ENCODE measurements at regions not wholly inside any gene's neighbourhood (a gene's known extent, or its start where the extent isn't known, plus 50 kb on each side); places are given as distances from the start of the nearest gene placed in this dataset.
"Not testable (repeated sequence)": the region's sequence is repeated elsewhere in the genome, so short reads cannot be mapped to it uniquely, and the experiment has no call there.

DNA sequence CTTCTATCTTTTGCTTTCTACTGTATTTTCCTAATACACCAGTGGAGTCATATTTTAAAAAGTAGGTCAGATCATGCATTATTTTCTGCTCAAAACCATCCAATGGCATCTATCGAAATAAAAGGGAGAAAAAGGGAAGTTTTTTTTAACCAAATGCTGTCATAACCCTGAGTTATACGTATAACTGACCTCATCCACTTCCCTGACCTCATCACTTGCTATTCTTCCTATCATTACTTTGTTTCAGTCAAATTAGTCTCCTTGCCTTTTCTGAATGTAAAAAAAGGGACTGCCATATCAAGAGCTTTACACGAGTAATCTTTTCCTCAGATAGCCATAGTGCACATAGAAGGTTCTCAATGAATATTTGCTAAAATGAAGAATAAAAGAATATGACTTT, 1383.6 kb downstream of the ZPLD1 start:
- DNase-seq = no peak

DNA sequence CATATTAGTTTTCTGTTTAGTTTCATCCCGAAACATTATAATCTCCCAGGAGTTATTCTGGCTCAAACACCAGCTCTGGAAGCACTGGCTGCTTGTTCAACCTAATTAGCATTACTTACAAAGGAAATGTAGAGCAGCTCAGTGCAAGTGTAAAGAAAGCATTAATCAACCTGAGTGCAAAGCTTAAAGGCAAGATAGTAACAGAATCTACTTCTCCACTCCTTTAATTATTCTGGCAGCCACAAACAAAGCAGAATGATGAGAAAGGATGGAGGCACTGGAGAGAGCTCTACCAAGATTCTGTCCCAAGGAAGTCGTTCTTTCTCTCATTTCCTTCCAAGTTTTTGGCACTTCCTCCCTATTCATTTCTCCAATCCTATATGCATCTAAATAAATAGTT, 1384.0 kb downstream of the ZPLD1 start:
- DNase-seq = no peak

DNA sequence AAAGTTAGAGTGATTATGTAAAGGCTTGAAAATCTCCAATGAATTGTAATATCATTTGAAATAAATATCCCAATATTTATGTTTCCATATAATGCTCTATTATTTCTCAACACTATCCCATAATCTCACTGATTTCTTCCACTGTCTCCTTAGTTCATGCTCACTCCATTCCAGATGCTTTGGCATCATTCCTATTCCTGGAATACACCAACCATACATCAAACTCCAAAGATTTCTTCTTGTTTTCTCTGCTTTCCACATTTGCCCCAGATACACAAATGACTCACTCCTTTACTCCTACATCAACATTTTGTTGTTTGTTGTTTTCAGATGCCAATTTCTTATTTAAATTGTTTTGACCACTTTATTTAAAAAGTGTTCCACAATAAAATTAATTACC, 1390.8 kb downstream of the ZPLD1 start:
- no peak for DNase-seq

DNA sequence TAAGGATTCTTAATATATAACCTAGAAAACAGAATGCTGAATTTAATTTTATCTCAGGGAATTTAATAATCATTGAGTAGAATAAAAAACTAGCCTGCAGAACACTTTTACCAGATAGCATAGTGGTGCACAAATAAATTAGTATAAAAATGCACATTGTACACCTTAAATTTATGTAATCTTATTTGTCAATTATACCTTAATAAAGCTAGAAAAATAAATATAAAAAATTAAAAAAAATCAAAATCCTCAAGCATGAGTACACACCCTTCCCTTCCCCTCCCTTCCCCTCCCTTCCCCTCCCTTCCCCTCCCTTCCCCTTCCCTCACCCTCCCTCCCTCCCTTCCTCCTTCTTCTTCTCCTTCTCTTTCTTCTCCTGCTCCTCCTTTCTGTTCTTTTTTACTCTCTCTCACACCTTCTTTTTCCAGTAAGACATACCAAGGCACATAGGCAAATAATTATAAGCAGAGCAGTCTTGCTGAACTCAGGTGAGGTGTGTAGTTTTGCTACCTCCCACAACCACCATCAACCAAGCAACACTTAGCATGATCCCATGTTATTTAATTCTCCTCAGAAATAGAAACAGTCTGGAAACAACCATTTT, 1395.0 kb downstream of the ZPLD1 start:
- DNase-seq = no peak

DNA sequence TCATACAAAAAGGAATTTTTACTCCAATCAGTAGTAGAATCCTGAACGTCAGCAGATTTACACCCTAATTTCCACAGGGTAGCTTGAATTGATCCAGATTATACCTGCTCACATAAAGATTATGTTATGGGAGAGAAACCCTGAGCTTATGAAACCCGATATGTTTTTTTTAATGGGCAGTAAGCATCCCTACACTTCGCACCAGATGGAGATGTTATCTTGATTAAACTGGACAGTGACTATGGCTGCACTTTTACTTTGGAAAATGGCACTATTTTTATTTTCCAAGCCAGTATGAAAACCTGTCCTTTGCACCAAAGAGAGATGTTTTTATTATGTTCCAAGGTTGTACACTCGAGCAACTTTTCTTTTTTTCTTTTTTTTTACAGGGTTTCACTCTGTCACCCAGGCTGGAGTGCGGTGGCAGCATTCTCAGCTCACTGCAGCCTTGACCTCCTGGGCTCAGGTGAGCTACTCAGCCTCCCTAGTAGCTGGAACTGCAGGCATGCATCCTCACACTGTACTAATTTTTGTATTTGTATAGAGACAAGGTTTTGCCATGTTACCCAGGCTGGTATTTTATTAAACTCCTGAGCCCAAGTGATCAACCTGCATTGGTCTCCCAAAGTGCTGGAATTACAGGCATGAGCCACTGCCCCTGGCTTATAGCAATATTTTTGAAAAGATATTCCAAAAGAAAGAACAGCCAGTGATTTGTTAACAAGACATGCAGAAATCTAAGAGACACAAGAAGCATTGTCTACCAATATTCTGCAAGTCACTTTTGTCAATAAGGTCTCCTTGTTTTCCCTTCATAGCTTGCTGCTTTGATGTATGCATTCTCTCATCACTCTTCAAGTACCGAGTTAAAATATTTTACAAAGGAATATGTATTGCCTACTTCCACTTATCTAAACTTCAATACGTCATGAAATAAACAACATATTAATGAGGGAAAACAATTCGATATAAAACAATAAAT, 1412.6 kb downstream of the ZPLD1 start:
- DNase-seq = no peak

DNA sequence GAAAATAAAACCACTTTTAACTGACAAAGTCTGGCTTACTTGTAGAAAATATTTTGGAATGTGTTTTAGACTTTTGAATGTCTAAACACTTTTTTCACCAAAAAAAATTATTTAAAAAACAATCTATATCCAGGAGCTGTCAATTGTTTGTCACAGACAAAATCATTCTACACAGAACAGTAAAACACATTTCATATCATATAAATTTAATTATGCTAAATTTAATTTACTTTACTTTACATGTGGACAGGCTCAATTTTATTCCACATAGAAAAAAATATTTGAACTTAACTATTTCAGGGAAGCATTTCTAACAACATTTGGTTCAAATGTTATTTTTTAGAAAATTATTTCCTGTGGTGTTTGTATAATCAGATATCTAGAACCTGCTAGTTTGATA, 1417.0 kb downstream of the ZPLD1 start:
- no peak for DNase-seq

DNA sequence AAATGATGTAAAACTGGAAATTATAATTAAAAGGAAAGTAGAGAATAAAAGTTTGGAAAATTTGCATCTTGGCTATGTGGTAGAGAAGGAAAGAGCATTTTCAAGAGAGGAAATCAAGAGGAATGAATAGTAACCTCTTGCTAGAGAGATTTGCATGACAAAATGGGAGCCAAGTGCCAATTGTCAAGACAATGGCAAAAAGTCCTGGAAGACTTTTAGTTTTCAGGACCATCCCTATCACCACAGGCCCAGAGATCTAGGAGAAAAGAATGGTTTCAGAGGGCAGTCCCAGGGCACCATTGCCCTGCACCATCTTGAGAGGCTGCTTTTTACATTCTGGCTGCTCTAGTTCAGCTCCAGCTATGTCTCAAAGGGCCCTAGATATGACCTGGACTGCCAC, 1427.6 kb downstream of the ZPLD1 start:
- no peak for DNase-seq

DNA sequence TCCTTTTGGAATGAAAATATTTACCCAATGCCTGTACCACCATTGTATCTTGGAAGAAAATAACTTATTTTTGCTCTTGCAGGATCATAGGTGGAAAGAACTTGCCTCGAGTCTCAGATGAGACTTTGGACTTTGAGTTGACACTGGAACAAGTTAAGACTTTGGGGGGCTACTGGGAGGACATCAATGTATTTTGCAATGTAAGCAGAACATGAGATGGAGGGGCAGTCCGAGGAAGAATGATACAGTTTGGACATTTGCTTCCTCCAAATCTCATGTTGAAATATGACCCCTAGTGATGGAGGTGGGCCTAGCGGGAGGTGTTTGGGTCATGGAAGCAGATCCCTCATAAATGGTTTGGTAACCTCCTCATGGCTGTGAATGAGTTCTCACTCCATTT, 1428.6 kb downstream of the ZPLD1 start:
- no peak for DNase-seq

DNA sequence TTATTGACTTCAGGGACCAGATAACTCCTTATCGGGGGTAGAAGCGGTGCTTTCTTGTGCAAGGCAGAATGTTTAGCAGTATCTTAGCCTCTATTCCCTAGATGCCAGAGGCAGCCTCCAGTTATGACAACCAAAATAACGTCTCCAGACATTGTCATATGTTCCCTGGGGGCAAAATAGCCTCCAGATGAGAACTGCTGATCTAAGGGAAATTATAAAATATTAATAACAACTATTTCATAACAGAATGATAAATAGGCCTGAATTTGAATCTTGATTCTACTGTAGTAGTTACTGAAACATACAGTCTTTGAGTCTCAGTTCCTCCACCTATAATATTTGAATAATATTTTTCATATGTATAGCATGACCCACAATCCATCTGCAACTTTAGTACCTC, 1431.3 kb downstream of the ZPLD1 start:
- DNase-seq = no peak

DNA sequence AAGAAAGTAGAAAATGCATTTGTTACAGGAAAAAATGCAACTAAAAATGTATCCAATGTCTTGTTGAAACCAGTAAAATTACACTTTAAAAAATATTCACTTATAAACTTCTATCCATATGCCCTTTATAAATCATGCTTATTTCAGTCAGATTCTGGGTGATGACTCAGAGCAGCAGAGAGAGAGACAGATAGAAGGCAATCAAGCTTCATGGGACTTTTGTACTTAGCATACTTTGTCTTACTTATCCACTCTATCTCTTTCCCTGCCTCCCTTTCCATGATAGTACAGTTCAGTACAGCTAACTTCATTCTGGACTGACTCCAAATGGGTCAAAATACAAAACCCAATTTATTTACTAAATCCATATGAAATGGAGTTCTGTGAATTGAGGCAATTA, 1438.2 kb downstream of the ZPLD1 start:
- DNase-seq = no peak

DNA sequence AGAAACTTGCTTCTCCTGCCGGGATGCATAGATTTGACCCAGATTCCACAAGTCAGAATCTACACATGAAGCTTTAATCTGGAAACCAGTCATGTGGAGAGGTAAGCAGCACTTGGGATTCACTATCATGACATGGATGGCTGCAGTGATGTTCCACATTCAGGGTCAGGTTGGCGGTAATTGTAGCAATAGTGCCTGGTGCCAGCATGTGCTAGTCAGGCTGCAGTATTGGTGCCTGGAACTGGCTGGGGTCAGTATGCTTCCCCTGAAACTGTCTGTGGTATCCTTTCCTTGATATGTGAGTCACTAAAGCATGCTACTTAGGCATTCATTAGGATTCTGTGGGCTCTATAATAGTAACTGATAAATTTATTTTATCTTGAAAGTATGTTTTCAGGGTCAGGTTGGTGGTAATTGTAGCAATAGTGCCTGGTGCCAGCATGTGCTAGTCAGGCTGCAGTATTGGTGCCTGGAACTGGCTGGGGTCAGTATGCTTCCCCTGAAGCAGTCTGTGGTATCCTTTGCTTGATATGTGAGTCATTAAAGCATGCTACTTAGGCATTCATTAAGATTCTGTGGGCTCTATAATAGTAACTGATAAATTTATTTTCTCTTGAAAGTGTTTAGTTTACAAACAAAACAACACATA, 1439.2 kb downstream of the ZPLD1 start:
- DNase-seq = no peak

DNA sequence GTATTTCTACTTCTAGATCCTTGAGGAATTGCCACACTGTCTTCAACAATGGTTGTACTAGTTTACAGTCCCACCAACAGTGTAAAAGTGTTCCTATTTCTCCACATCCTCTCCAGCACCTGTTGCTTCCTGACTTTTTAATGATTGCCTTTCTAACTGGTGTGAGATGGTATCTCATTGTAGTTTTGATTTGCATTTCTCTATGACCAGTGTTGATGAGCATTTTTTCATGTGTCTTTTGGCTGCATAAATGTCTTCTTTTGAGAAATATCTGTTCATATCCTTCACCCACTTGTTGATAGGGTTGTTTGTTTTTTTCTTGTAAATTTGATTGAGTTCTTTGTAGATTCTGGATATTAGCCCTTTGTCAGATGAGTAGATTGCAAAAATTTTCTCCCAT, 1447.0 kb downstream of the ZPLD1 start:
- DNase-seq = not testable (repeated sequence)

DNA sequence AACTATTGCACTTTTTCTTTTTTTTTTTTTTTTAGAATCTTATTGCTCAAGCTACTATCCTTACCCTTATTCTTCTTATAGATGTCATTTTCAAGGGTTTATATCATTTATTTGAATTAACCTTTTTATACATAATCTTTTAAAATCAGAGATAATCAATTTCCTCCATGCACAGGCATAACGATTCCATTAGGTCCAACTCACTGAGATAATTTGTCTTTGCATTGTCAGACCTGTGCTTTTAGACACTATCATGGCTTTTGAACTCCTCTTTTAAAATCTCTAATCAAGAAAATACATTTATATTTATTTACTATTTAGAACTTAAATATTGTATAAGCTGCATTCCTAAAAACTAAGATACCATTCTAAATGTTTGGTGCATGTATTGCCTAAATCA, 1454.9 kb downstream of the ZPLD1 start:
- DNase-seq = no peak

DNA sequence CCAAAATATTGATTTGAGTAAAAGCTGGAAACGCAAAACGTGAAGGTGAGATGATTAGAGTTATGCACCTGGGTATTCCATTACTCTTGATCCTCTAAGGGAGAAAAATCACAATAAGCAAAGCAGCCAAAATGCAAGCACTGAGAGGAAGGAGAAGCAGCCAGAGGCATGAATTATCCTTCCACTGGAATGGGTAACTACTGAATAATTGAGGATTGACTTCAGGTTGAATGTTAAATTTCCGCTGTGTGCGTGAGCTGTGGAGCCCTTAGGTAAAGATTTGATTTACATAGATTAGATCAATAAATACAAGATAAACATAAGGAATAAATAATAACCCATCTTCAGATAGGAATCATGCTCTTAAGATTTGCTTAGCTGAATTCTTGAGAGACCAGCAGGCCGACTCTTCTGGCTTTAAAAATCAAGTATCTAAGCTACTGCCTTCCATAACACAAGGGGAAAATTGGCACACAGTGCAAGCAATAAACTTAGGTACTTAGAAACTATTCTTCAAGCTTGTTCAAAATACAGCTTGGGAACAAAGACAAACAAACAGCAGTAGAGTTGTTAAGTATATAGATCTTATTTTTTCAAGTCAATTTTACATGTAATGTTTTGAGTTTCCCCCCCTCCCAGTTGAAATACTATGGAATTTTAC, 1459.5 kb downstream of the ZPLD1 start:
- no peak for DNase-seq

DNA sequence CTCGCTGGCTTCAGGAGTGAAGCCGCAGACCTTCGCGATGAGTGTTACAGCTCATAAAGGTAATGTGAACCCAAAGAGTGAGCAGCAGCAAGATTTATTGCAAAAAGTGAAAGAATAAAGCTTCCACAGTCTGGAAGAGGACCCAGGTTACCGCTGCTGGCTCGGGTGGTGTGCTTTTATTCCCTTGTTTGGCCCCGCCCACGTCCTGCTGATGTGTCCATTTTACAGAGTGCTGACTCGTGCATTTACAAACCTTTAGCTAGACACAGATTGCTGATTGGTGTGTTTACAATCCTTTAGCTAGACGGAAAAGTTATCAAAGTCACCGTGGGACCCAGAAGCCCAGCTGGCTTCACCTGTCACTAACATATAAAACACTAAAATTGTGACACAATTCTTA, 1464.5 kb downstream of the ZPLD1 start:
- no peak for DNase-seq

DNA sequence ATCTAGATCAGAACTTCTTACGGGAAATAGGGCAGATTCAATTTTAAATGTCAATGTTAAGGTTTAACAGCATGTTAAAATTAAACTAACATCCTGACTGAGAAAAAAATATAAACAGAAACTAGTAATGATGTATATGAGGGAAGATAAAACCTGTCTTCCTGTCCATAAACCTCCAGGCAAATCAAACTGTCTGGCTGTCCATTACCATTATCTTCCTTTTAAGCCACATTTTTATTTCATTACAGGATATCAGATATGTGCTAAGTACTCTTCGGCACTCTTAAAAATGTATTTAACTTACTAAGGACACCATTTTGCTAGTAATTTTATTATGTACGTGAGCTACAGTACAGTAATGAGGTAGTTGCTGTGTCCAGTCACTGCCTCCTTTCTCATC, 1461.7 kb upstream of the ALCAM start:
- DNase-seq = no peak

DNA sequence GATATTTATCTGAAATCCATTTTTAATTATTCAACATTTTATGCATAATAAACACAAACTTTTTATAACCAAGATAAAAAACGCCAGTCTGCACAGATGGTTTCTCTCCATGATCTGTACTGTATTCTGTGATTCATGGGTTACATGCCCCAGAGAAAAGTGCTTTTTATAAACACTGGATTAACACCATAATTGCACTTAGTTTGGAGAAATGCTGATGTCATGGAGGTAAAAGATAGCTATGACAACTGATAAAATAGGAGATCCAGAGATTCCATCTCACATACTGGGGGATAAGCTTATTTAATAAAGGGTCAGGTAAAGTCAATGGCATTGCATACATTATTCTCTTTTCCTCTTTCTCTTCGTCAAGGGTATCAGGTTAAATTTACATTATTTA, 1460.4 kb upstream of the ALCAM start:
- no peak for DNase-seq

DNA sequence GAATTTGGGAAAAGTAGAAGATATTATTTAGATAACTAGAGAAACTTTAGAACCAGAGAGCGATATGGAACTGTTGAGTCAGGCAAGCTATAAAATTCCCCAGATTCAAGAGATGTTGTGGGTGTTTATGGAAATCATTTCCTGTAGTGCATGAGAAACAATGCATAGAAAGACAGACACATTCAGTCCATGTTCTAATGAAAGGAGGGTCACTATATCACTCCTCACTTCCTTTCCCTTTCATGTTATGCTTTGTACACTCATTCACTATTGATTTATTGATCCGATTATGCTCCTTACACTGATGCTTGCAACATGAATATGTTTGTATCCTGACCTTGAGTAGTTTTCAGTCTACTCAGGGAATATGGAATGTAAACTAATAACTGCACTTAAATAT, 1459.9 kb upstream of the ALCAM start:
- no peak for DNase-seq

DNA sequence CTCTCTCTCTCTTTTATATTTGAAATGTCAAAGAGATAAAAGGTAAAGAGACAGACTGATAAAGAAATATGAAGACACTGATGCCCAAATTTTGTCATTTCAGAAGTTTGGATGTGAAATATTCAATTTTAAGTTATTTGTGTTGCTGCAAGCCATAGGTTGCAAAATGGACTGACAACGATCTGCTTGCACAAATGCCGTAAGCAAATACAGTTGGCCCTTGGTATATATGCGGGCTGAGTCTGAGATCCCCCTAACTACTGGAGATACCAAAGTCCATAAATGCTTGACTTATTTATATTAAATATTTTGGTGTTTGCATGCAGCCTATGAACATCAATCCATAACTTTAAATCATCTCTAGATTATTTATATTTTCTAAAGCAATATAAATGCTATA, 1459.1 kb upstream of the ALCAM start:
- no peak for DNase-seq

DNA sequence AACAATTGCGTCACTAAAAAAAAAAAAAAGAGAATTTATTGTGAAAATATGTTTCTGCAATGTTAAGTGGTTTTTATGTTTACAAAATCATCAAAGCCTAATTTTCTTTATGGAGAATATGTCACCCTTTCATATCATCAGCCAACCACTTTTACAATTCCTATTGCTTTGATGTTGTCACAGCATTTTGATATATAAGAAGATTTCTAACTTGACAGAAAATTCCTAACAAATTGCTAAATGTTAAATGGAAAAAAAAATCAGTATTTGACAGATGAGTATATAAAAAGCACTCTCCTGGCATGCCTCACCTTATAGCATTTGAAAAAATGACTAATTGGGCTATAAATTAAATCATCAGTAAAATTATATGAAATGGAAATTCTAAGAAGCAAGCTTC, 1457.3 kb upstream of the ALCAM start:
- DNase-seq = no peak

DNA sequence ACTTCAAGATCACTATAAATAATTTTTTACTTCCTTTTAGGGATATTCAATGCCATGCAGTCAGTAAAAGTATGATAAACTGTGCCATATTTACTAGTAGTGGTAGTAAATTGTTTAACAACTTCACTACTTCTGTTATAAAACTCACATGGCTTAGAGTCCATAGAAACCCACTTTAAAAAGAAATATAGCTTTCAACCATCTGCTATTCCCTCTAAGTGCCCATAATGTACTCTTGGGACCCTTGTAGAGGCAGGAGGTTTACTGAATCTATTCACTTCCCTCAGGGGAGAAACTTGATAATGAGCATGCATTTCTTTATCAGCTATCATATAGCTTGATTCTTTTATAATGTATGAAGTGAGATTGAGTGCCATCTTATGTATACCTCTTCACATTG, 1448.4 kb upstream of the ALCAM start:
- no peak for DNase-seq

DNA sequence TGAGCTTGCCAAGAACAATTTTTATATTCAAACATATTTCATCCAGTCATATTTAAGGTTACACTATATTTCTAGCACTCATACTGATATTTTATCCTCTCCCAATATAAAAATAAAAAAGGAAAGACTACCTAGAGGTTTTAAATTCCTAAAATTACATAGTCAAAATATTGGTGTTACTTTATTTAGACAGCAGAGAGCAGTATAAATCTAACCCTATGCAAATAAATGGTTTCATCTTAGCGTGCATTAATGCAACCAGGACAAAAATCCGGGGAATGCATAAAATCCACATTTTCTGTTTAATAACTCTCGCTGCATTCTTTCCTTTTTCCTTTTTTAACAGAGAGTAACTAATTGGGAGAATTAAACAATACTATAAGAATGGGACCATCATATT, 1447.4 kb upstream of the ALCAM start:
- no peak for DNase-seq

DNA sequence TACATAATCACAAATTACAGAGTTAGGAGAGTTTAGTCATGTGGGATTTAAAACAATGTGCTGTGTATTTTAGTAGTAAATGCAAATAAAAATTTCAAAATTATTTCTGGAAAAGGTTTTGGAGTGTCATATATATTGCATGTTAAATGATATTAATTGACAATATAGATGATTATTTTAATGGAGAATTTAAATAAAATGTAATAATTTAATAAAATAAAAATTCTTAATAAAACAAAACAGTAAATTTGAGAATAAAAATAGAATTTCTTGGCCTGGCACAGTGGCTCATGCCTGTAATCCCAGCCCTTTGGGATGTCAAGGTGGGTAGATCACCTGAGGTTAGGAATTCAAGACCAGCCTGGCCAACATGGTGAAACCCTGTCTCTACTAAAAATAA, 1442.8 kb upstream of the ALCAM start:
- DNase-seq = no peak

DNA sequence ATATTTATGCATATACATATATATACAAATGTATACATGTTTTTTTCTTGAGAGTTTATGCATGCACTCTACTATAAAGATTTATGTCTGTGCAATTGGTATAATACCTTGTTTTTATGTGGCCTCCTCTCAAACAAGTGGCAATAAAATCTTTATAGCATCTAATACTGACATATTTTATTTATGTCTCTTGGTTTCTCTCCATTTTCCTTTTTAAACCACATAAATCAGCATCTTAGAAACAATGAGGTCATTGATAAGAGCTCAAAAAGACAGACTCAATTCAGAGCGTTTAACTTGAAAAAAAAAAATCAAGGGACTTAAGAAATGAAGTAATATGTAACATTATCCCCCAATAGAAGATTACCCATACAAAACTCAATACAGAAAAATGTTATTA, 1442.2 kb upstream of the ALCAM start:
- DNase-seq = no peak
